ENCODE measurements at regions not wholly inside any gene's neighbourhood (a gene's known extent, or its start where the extent isn't known, plus 50 kb on each side); places are given as distances from the start of the nearest gene placed in this dataset.

- Mint-ChIP-seq H3K4me1 (ENCODE audit: low read depth) (no peaks in the 10 kb centered on the region), H3K36me3 (ENCODE audit: insufficient read depth) (no peaks in the 10 kb centered on the region), H3K4me3 (ENCODE audit: low read depth) (no peak overlapping the region), H3K9me3 (ENCODE audit: low read depth) (no peaks in the 10 kb centered on the region), H3K27ac (no peak overlapping the region), H3K27me3 (peaks cover 17% of the 10 kb centered on the region)
- no peak for DNase-seq (ENCODE audit: low spot score, unreplicated experiment)
- no peak for TF ChIP-seq CTCF (IDR thresholded peaks at IDR 0.05; ENCODE audit: unreplicated experiment)
Measured at GRCh38 chr22:19574247-19574646, 50.0 kb upstream of the CLDN5 start.

GRCh38 chr22:19576460-19577421 lies 52.5 kb upstream of the CLDN5 start:
- no peak for DNase-seq (ENCODE audit: low spot score, unreplicated experiment)
- H3K36me3 Mint-ChIP-seq (ENCODE audit: insufficient read depth): no peaks in the 10 kb centered on the region
- no peaks in the 10 kb centered on the region for H3K9me3 Mint-ChIP-seq (ENCODE audit: low read depth)
- H3K4me3 Mint-ChIP-seq (ENCODE audit: low read depth): no peak overlapping the region
- H3K27ac Mint-ChIP-seq: no peak overlapping the region
- peaks cover 25% of the 10 kb centered on the region for H3K27me3 Mint-ChIP-seq
- H3K4me1 Mint-ChIP-seq (ENCODE audit: low read depth): no peaks in the 10 kb centered on the region
- no peak for TF ChIP-seq CTCF (IDR thresholded peaks at IDR 0.05; ENCODE audit: unreplicated experiment)

GRCh38 chr22:19577422-19577966 lies 53.3 kb upstream of the CLDN5 start:
- no peak for TF ChIP-seq CTCF (IDR thresholded peaks at IDR 0.05; ENCODE audit: unreplicated experiment)
- Mint-ChIP-seq H3K27ac (no peak overlapping the region), H3K4me3 (ENCODE audit: low read depth) (no peak overlapping the region), H3K9me3 (ENCODE audit: low read depth) (no peaks in the 10 kb centered on the region), H3K36me3 (ENCODE audit: insufficient read depth) (no peaks in the 10 kb centered on the region), H3K27me3 (peaks cover 25% of the 10 kb centered on the region), H3K4me1 (ENCODE audit: low read depth) (no peaks in the 10 kb centered on the region)
- no peak for DNase-seq (ENCODE audit: low spot score, unreplicated experiment)

GRCh38 chr22:19578180-19579004 lies 54.2 kb upstream of the CLDN5 start:
- Mint-ChIP-seq H3K27ac (no peak overlapping the region), H3K27me3 (peaks cover 25% of the 10 kb centered on the region), H3K9me3 (ENCODE audit: low read depth) (no peaks in the 10 kb centered on the region), H3K4me1 (ENCODE audit: low read depth) (no peaks in the 10 kb centered on the region), H3K4me3 (ENCODE audit: low read depth) (no peak overlapping the region), H3K36me3 (ENCODE audit: insufficient read depth) (no peaks in the 10 kb centered on the region)
- no peak for TF ChIP-seq CTCF (IDR thresholded peaks at IDR 0.05; ENCODE audit: unreplicated experiment)
- DNase-seq (ENCODE audit: low spot score, unreplicated experiment): no peak
